GM12873 (cell line): ENCODE measurements at regions not wholly inside any gene's neighbourhood (a gene's known extent, or its start where the extent isn't known, plus 50 kb on each side); places are given as distances from the start of the nearest gene placed in this dataset.

Experiments
- CTCF ChIP-seq: IDR thresholded peaks from 2 replicates; pipeline ENCODE4 v1.5.1; 2012; ENCODE audit warnings: low read depth, mild to moderate bottlenecking, moderate library complexity, low read length, control low read depth; ENCODE audit not compliant: insufficient read depth; ENCODE audit errors: missing control alignments

GRCh38 chr4:152235718-152236117, 300.2 kb downstream of the FBXW7 start:
- no peak for TF ChIP-seq CTCF

GRCh38 chr4:152234571-152234970, 301.3 kb downstream of the FBXW7 start:
- TF ChIP-seq CTCF: no peak

GRCh38 chr4:152232271-152232670, 303.6 kb downstream of the FBXW7 start:
- TF ChIP-seq CTCF: no peak

DNA sequence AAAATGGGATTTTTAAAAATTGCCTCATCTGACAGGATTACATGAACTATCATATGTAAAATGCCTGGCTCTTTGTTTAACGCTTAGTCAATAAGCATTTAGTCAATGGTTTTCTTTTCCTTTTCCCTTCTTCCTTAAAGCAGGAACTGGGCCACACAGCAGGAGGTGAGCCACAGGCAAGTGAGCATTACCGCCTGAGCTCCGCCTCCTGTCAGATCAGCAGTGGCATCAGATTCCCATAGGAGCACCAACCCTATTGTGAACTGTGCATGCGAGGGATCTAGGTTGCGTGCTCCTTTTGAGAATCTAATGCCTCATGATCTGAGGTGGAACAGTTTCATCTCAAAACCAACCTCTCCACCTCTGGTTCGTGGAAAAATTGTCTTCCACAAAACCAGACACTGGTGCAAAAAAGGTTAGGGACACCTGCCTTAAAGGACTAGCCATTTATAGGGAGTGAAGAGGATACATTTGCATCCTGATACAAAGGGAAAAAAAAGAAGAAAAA, 306.1 kb downstream of the FBXW7 start:
- TF ChIP-seq CTCF: no peak

- no peak for TF ChIP-seq CTCF
Observed at GRCh38 chr4:152225680-152226079, 310.2 kb downstream of the FBXW7 start.

DNA sequence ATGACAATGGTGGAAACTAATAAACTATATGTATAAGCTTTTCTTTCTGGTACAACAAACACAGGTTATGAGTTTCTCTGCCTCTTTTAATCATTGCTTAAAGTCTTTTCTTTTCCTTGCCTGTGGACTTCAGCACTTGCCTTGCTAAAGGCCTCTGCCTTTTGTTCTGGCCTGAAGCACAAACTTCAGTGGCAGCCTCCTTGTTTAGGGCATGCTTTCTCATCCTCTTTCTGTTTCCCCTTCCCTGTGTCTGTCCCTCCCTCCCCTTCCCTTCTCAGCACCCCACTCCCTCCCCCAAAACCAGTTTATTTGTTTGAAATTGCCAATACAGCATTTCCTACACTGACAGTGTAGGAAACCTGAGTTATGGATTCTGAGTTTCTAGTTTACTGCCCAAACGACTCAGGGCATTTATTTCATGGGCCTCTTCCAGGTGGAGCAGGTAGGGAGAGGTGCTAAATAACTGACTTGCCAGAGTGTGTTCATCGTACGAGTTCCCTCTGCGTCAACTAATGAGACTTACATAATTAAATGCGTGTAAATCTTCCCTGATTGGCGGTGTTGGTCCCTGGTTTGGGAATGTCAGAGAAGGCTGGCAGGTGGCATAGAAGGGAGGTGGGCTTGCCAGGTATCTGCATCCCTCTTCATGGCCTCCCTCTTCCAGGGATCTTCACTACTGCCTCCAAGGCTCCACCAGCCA, 311.0 kb downstream of the FBXW7 start:
- TF ChIP-seq CTCF: no peak

DNA sequence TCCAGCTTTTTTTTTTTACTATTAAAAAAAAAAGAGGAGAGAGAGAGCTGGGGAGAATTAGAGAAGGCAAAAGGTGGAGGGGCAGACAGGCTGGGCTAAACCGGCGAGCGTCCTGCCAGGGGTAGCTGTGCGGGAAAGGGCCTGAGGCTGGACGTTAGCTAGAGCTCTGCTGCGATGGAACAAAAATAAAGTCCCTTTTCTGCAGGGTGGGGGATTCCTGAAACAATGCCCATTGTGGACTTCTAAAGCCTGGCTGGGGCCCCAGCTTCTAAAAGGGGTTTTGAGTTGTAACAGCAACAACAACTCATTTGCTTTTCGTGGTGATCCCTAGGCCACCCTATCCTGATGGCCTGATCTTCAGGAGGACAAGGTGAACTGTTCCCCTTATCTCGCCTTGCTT, 311.7 kb downstream of the FBXW7 start:
- no peak for TF ChIP-seq CTCF

DNA sequence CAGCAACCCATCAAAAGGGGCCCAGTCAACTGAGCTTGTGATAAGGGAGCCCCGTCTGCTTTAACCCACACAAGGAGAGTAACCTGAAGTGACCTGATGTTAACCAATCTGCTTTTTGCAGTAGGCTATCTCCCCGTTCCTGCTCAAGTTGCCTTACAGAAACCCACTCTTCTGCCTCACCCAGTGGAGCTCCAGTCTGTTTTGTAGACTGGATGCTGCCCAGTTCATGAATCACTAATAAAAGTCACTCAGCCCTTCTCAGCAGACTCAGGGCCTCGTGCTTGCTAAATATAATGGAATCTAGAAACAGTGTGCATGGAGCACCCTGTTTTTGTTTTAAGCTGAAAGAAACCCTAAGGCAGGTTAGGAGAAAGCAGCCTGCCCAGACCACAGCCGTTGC, 312.3 kb downstream of the FBXW7 start:
- TF ChIP-seq CTCF: no peak
